Liver (tissue), 7 donors: ENCODE measurements at regions not wholly inside any gene's neighbourhood (a gene's known extent, or its start where the extent isn't known, plus 50 kb on each side); places are given as distances from the start of the nearest gene placed in this dataset.

Experiments used
- DNase-seq: peaks from one replicate; pipeline ENCODE4 v3.0.0-alpha.2; 2017; ENCODE audit warnings: low spot score
- H3K27ac ChIP-seq, 2 donors: one replicate each; pipeline ENCODE4 v1.7.0; 2013; ENCODE audit warnings: inconsistent platforms in 2 of 2, low read length in 2 of 2, control low read depth in 1 of 2, low read depth in 1 of 2, mild to moderate bottlenecking in 1 of 2
- H3K27me3 ChIP-seq, 4 donors: one replicate each; pipeline versions ENCODE4 v1.6.1 to v1.7.0; 2013; ENCODE audit warnings: low read length in 3 of 4, inconsistent platforms in 1 of 4, mild to moderate bottlenecking in 1 of 4, moderate library complexity in 1 of 4; ENCODE audit not compliant: control insufficient read depth in 4 of 4, insufficient read depth in 4 of 4
- H3K36me3 ChIP-seq, 4 donors: one replicate each; pipeline versions ENCODE4 v1.6.1 to v1.7.0; 2013; ENCODE audit warnings: low read length in 3 of 4, mild to moderate bottlenecking in 3 of 4, low read depth in 1 of 4, moderate library complexity in 1 of 4; ENCODE audit not compliant: control insufficient read depth in 4 of 4, insufficient read depth in 3 of 4
- H3K4me1 ChIP-seq, 4 donors: one replicate each; pipeline versions ENCODE4 v1.6.1 to v1.7.0; 2013; ENCODE audit warnings: low read length in 3 of 4, mild to moderate bottlenecking in 3 of 4, moderate library complexity in 1 of 4; ENCODE audit not compliant: control insufficient read depth in 4 of 4, insufficient read depth in 4 of 4
- H3K4me3 ChIP-seq, 3 donors: one replicate each; pipeline versions ENCODE4 v1.6.1 to v1.7.0; 2013; ENCODE audit warnings: low read length in 3 of 3, control low read depth in 1 of 3, low read depth in 1 of 3, mild to moderate bottlenecking in 1 of 3
- H3K9ac ChIP-seq, 2 donors: one replicate each; pipeline ENCODE4 v1.7.0; 2013; ENCODE audit warnings: low read length in 2 of 2, mild to moderate bottlenecking in 2 of 2, moderate library complexity in 2 of 2, control low read depth in 1 of 2, low read depth in 1 of 2
- H3K9me3 ChIP-seq, 4 donors: one replicate each; pipeline versions ENCODE4 v1.6.1 to v1.7.0; 2013; ENCODE audit warnings: low read length in 3 of 4; ENCODE audit not compliant: control insufficient read depth in 4 of 4
- EGR1 ChIP-seq, 2 donors: IDR thresholded peaks; 2 replicates each; pipeline ENCODE4 v1.6.1; 2016 to 2018; ENCODE audit warnings: antibody characterized with exemption in 2 of 2, low read depth in 2 of 2
- FOXA1 ChIP-seq: IDR thresholded peaks from 2 replicates; pipeline ENCODE4 v1.6.1; 2016; ENCODE audit warnings: antibody characterized with exemption
- FOXA2 ChIP-seq: IDR thresholded peaks from 2 replicates; pipeline ENCODE4 v1.6.1; 2016; ENCODE audit warnings: antibody characterized with exemption
- GABPA ChIP-seq, 2 donors: IDR thresholded peaks in 1 of 2; conservative IDR thresholded peaks in 1 of 2; 2 replicates each; pipeline ENCODE4 v1.6.1; 2016; ENCODE audit warnings: antibody characterized with exemption in 2 of 2, mild to moderate bottlenecking in 1 of 2, moderate library complexity in 1 of 2
- HNF4A ChIP-seq, 2 donors: conservative IDR thresholded peaks; 2 replicates each; pipeline ENCODE4 v1.6.1; 2016; ENCODE audit warnings: antibody characterized with exemption in 2 of 2, mild to moderate bottlenecking in 2 of 2
- HNF4G ChIP-seq: IDR thresholded peaks from 2 replicates; pipeline ENCODE4 v1.6.1; 2016; ENCODE audit warnings: antibody characterized with exemption
- MAX ChIP-seq: IDR thresholded peaks from 2 replicates; pipeline ENCODE4 v1.6.1; 2016; ENCODE audit warnings: antibody characterized with exemption
- NR2F2 ChIP-seq: IDR thresholded peaks from 2 replicates; pipeline ENCODE4 v1.6.1; 2016; ENCODE audit warnings: antibody characterized with exemption
- RAD21 ChIP-seq, 2 donors: IDR thresholded peaks; 2 replicates each; pipeline ENCODE4 v1.6.1; 2016; ENCODE audit warnings: antibody characterized with exemption in 2 of 2, mild to moderate bottlenecking in 2 of 2
- SP1 ChIP-seq: IDR thresholded peaks from 2 replicates; pipeline ENCODE4 v1.6.1; 2018; ENCODE audit warnings: antibody characterized with exemption, mild to moderate bottlenecking
- TAF1 ChIP-seq: conservative IDR thresholded peaks from 2 replicates; pipeline ENCODE4 v1.6.1; 2016; ENCODE audit warnings: antibody characterized with exemption, mild to moderate bottlenecking
- YY1 ChIP-seq: IDR thresholded peaks from 2 replicates; pipeline ENCODE4 v1.6.1; 2016; ENCODE audit warnings: antibody characterized with exemption, mild to moderate bottlenecking
- ZBTB33 ChIP-seq: IDR thresholded peaks from 2 replicates; pipeline ENCODE4 v1.6.1; 2016; ENCODE audit warnings: antibody characterized with exemption
- WGBS: extraction: QIAGEN DNeasy Blood & Tissue Kit; methylation state at CpG from one replicate; pipeline ENCODE4 v1.1.7; 2013; 5-methylcytosine and 5-hydroxymethylcytosine counted together
- TF ChIP-seq, protein P1 (sequence below): IDR thresholded peaks from 2 replicates; pipeline ENCODE4 v1.6.1; 2016; ENCODE audit warnings: antibody characterized with exemption, mild to moderate bottlenecking
- TF ChIP-seq, protein P2 (sequence below): IDR thresholded peaks from 2 replicates; pipeline ENCODE4 v1.6.1; 2016; ENCODE audit warnings: antibody characterized with exemption
- donor health status: healthy.
- donor health status: healthy.
- donor health status: healthy.
- donor health status: healthy.

- no peak overlapping the region for H3K9ac ChIP-seq
- 92% methylated on average over 5 of the region's 5 CpGs for WGBS
- TF ChIP-seq EGR1 (IDR thresholded peaks at IDR 0.05; ENCODE audit: low read depth in 2 of 2) (no peak), RAD21 (IDR thresholded peaks at IDR 0.05) (no peak)
- no peaks in the 10 kb centered on the region for H3K27me3 ChIP-seq
- no peak for DNase-seq
- no peaks in the 10 kb centered on the region for H3K36me3 ChIP-seq
- no peak overlapping the region for H3K27ac ChIP-seq
- H3K4me3 ChIP-seq = no peak overlapping the region
- no peaks in the 10 kb centered on the region for H3K4me1 ChIP-seq
- H3K9me3 ChIP-seq = no peaks in the 10 kb centered on the region
These were observed 442.9 kb downstream of the SUCLG1 start for GRCh38 chr2:84016183-84016582.

DNA sequence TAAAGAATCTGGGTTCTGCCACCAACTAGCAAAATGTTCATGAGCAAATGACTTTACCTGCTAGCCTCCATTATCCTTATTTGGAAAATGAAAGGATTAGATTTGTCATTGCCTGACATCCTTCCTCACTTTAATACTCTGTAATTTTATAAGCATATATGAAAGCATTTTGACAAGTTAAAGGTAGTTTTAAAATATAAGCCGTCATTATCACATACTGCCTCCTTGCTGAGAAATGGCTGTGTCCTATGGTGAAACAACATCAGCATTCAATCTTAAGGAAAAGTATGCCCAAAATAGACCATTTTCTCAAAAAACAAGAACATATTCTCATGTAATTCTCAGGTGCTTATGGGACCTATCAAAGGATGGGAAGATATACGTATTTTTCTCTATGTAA lies 461.2 kb downstream of the SUCLG1 start:
- 93% methylated on average over 2 of the region's 2 CpGs for WGBS
- H3K27me3 ChIP-seq = peaks cover 0 to 2% (median 0%) of the 10 kb centered on the region in 4 donors
- no peak for DNase-seq
- no peaks in the 10 kb centered on the region for H3K4me1 ChIP-seq
- H3K36me3 ChIP-seq = no peaks in the 10 kb centered on the region
- H3K9me3 ChIP-seq = no peaks in the 10 kb centered on the region
- no peak overlapping the region for H3K4me3 ChIP-seq
- H3K9ac ChIP-seq = no peak overlapping the region
- no peak overlapping the region for H3K27ac ChIP-seq
- TF ChIP-seq, protein P1, sequence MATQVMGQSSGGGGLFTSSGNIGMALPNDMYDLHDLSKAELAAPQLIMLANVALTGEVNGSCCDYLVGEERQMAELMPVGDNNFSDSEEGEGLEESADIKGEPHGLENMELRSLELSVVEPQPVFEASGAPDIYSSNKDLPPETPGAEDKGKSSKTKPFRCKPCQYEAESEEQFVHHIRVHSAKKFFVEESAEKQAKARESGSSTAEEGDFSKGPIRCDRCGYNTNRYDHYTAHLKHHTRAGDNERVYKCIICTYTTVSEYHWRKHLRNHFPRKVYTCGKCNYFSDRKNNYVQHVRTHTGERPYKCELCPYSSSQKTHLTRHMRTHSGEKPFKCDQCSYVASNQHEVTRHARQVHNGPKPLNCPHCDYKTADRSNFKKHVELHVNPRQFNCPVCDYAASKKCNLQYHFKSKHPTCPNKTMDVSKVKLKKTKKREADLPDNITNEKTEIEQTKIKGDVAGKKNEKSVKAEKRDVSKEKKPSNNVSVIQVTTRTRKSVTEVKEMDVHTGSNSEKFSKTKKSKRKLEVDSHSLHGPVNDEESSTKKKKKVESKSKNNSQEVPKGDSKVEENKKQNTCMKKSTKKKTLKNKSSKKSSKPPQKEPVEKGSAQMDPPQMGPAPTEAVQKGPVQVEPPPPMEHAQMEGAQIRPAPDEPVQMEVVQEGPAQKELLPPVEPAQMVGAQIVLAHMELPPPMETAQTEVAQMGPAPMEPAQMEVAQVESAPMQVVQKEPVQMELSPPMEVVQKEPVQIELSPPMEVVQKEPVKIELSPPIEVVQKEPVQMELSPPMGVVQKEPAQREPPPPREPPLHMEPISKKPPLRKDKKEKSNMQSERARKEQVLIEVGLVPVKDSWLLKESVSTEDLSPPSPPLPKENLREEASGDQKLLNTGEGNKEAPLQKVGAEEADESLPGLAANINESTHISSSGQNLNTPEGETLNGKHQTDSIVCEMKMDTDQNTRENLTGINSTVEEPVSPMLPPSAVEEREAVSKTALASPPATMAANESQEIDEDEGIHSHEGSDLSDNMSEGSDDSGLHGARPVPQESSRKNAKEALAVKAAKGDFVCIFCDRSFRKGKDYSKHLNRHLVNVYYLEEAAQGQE = no peak
- TF ChIP-seq MAX (no peak), GABPA (IDR thresholded peaks at IDR 0.05 in 1 of 2, conservative IDR thresholded peaks at IDR 0.05 in 1 of 2) (no peak), HNF4G (no peak), EGR1 (IDR thresholded peaks at IDR 0.05; ENCODE audit: low read depth in 2 of 2) (no peak), TAF1 (no peak), NR2F2 (no peak), FOXA2 (no peak), YY1 (no peak), ZBTB33 (no peak), SP1 (no peak)

DNA sequence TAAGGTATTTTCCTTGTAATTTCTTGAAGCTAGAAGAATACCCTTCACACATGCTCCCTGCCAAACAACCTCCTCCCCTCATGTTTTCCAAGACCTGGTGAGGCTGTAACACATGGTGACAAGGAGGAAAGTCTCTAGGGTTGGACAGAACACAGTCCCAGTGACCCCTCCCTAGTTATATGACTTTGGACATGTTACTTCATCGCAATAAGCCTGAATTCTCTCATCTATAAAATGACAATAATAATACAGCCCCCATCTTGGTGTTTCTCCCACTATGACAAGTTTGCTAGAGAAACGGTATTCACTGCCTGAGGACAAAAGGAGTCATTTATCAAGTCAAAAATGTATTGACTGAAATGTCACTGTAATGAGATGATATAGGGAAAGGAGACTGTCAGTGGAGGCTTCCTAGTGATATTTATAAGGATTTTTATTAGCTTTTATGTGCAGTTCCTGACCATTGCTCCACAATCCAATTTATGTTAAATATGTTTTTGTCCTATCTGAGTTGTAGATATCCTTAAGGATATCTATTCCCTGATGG lies 464.4 kb downstream of the SUCLG1 start:
- no peaks in the 10 kb centered on the region for H3K36me3 ChIP-seq
- peaks cover 0 to under 1% (median 0%) of the 10 kb centered on the region in 4 donors for H3K9me3 ChIP-seq
- 77% methylated on average over 2 of the region's 2 CpGs for WGBS
- DNase-seq = no peak
- peaks cover 0 to 2% (median under 1%) of the 10 kb centered on the region in 4 donors for H3K27me3 ChIP-seq
- H3K9ac ChIP-seq = no peak overlapping the region
- H3K4me1 ChIP-seq = no peaks in the 10 kb centered on the region
- H3K27ac ChIP-seq = no peak overlapping the region
- TF ChIP-seq EGR1 (IDR thresholded peaks at IDR 0.05; ENCODE audit: low read depth in 2 of 2) (no peak), HNF4A (conservative IDR thresholded peaks at IDR 0.05) (no peak), FOXA1 (no peak), FOXA2 (no peak), YY1 (no peak), ZBTB33 (no peak)
- TF ChIP-seq, protein P2, sequence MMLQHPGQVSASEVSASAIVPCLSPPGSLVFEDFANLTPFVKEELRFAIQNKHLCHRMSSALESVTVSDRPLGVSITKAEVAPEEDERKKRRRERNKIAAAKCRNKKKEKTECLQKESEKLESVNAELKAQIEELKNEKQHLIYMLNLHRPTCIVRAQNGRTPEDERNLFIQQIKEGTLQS = no peak
- H3K4me3 ChIP-seq = no peak overlapping the region
